GM12878 (cell line): ENCODE measurements at regions not wholly inside any gene's neighbourhood (a gene's known extent, or its start where the extent isn't known, plus 50 kb on each side); places are given as distances from the start of the nearest gene placed in this dataset.

ENCODE experiments used
- ATAC-seq: fragments of 200-7000 bp; cut with Tn5 transposase; 3 replicates; pipeline ENCODE4 v1.9.1; 2020; ENCODE audit warnings: mild to moderate bottlenecking, moderate library complexity
- BruUV-seq: library from RNA; stranded (reverse); fragments of 400-500 nt; replicated peaks from 2 replicates; lab custom pipeline; 2021; lab: Mats Ljungman, UMichigan
- CTCF ChIA-PET: fragments of 300-600 bp; sonication (Branson Sonifier 250); formaldehyde crosslinking; extraction: SDS; loops from one replicate; lab custom pipeline; 2021; ENCODE audit warnings: inconsistent platforms; lab: Yijun Ruan, JAX
- POLR2A ChIA-PET: fragments of 350-600 bp; formaldehyde crosslinking; extraction: SDS; loops from one replicate; lab custom pipeline; 2021; ENCODE audit warnings: inconsistent platforms; lab: Charles Lee
- RAD21 ChIA-PET: fragments of 300-600 bp; sonication (Branson Sonifier 250); formaldehyde crosslinking; loops from one replicate; lab custom pipeline; 2023; ENCODE audit warnings: antibody characterized with exemption; ENCODE audit not compliant: unreplicated experiment; lab: Charles Lee
- SMC1A ChIA-PET: fragments of 300-600 bp; sonication (Branson Sonifier 250); formaldehyde crosslinking; loops from one replicate; lab custom pipeline; 2023; ENCODE audit not compliant: unreplicated experiment, uncharacterized antibody; lab: Charles Lee
- DNase-seq: peaks from one replicate; pipeline ENCODE4 v3.0.0-alpha.2; 2011; ENCODE audit warnings: low read depth, low spot score
- FAIRE-seq: peaks from 3 replicates; lab custom pipeline; 2011; peaks lifted over from hg19 to GRCh38; lab: Jason Lieb, UNC
- H2AFZ ChIP-seq: 2 replicates; pipeline ENCODE4 v1.6.0; 2011; ENCODE audit warnings: low read depth, low read length, control low read depth; ENCODE audit not compliant: control insufficient read depth
- H3K27ac ChIP-seq: 2 replicates; pipeline ENCODE4 v1.5.1; 2011; ENCODE audit warnings: control low read depth; ENCODE audit not compliant: control insufficient read depth, insufficient read depth
- H3K27me3 ChIP-seq, 2 experiments: replicated peaks in 1 of 2; 2 replicates each; pipeline versions ENCODE4 v1.6.0 to v1.6.1; 2011; ENCODE audit warnings: low read length in 1 of 2; ENCODE audit not compliant: control insufficient read depth in 2 of 2, insufficient read depth in 2 of 2
- H3K36me3 ChIP-seq, 2 experiments: 2 replicates each; pipeline ENCODE4 v1.5.1; 2011; ENCODE audit warnings: low read length in 1 of 2; ENCODE audit not compliant: control insufficient read depth in 2 of 2, insufficient read depth in 2 of 2
- H3K4me1 ChIP-seq: 2 replicates; pipeline ENCODE4 v1.6.1; 2011; ENCODE audit warnings: mild to moderate bottlenecking, low read length, moderate library complexity, mixed read lengths; ENCODE audit not compliant: control insufficient read depth, insufficient read depth
- H3K4me2 ChIP-seq: 2 replicates; pipeline ENCODE4 v1.6.0; 2011; ENCODE audit warnings: control low read depth; ENCODE audit not compliant: control insufficient read depth, insufficient read depth
- H3K4me3 ChIP-seq: fragments of 200-600 bp; sonication (generic); 2 replicates; pipeline ENCODE4 v1.5.1; 2016
- H3K79me2 ChIP-seq: 2 replicates; pipeline ENCODE4 v1.6.0; 2011; ENCODE audit warnings: low read length; ENCODE audit not compliant: control insufficient read depth, insufficient read depth
- H3K9ac ChIP-seq: 2 replicates; pipeline ENCODE4 v1.8.0; 2011; ENCODE audit warnings: low read length, control low read depth, mixed read lengths; ENCODE audit not compliant: control insufficient read depth, insufficient read depth
- H3K9me3 ChIP-seq: replicated peaks from 3 replicates; pipeline ENCODE4 v1.5.1; 2011; ENCODE audit warnings: mild to moderate bottlenecking, low read length; ENCODE audit not compliant: control insufficient read depth, insufficient read depth
- H4K20me1 ChIP-seq: 2 replicates; pipeline ENCODE4 v1.6.0; 2011; ENCODE audit not compliant: control insufficient read depth, insufficient read depth
- CEBPZ ChIP-seq: fragments of 150-350 bp; IDR thresholded peaks from 2 replicates; pipeline ENCODE4 v1.6.1; 2016; ENCODE audit warnings: low read depth, low read length
- NFYA ChIP-seq: IDR thresholded peaks from 2 replicates; pipeline ENCODE4 v1.6.1; 2011; ENCODE audit warnings: low read depth, mild to moderate bottlenecking, low read length, improper control_type of control experiment, borderline replicate concordance
- SUPT20H ChIP-seq: IDR thresholded peaks from 2 replicates; pipeline ENCODE4 v1.6.1; 2011; ENCODE audit warnings: low read depth, mild to moderate bottlenecking, low read length, moderate library complexity, borderline replicate concordance; ENCODE audit not compliant: control insufficient read depth
- WRNIP1 ChIP-seq: IDR thresholded peaks from 2 replicates; pipeline ENCODE4 v1.6.1; 2011; ENCODE audit warnings: low read depth, low read length, improper control_type of control experiment, borderline replicate concordance
- WGBS: methylation state at CpG from one replicate; pipeline ENCODE4 v1.1.6; 2016; ENCODE audit warnings: low lambda C conversion rate; ENCODE audit not compliant: insufficient replicate concordance, insufficient coverage; ENCODE audit errors: missing lambda C conversion rate; 5-methylcytosine and 5-hydroxymethylcytosine counted together
- in situ Hi-C: fragments of 300-500 bp; cut with MboI; formaldehyde crosslinking; loops from 9 replicates; pipeline ENCODE4 v1.14.3; 2018; ENCODE audit warnings: mixed read lengths
- intact Hi-C: fragments of 100-400 bp; cut with micrococcal nuclease; formaldehyde crosslinking; loops from one replicate; pipeline ENCODE4 v1.14.2; 2022; ENCODE audit not compliant: unreplicated experiment

GRCh38 chr2:204363513-204363912 is 181.8 kb upstream of the PARD3B start:
- no peak for DNase-seq
- intact Hi-C loops: no loop called here
- no peak for TF ChIP-seq CEBPZ
- TF ChIP-seq NFYA: no peak
- no peak for TF ChIP-seq SUPT20H
- TF ChIP-seq WRNIP1: no peak
- TF ChIP-seq, all 136 proteins: peak for 0
- RAD21 ChIA-PET: no interaction called here
- H3K27me3 ChIP-seq: no peaks in the 10 kb centered on the region
- CTCF ChIA-PET: no interaction called here
- H3K9ac ChIP-seq: no peak overlapping the region
- H3K4me3 ChIP-seq: no peak overlapping the region
- no peaks in the 10 kb centered on the region for H3K79me2 ChIP-seq
- H3K4me2 ChIP-seq: no peak overlapping the region
- in situ Hi-C loops: no loop called here
- ATAC-seq (no peak), FAIRE-seq (no peak)
- no peaks in the 10 kb centered on the region for H3K4me1 ChIP-seq
- H3K27ac ChIP-seq: no peak overlapping the region
- no peak overlapping the region for H2AFZ ChIP-seq
- H3K9me3 ChIP-seq: no peaks in the 10 kb centered on the region
- no TSS peak for BruUV-seq
- H4K20me1 ChIP-seq: no peaks in the 10 kb centered on the region
- POLR2A ChIA-PET: no interaction called here
- 22% methylated on average over 2 of the region's 2 CpGs for WGBS
- H3K36me3 ChIP-seq: no peaks in the 10 kb centered on the region
- SMC1A ChIA-PET: no interaction called here
